Psoas muscle (tissue), 7 donors: ENCODE measurements at regions not wholly inside any gene's neighbourhood (a gene's known extent, or its start where the extent isn't known, plus 50 kb on each side); places are given as distances from the start of the nearest gene placed in this dataset.

Experiments
- ATAC-seq, 4 donors: fragments of 200-7000 bp; cut with Tn5 transposase; one replicate each; pipeline ENCODE4 v1.9.1; 2020; ENCODE audit warnings: moderate library complexity in 3 of 4, mild to moderate bottlenecking in 2 of 4
- DNase-seq, 2 donors: peaks; one replicate each; pipeline ENCODE4 v3.0.0-alpha.2; 2020
- H3K27ac ChIP-seq: fragments of 200-600 bp; one replicate; pipeline ENCODE4 v1.8.0; 2022
- H3K27me3 ChIP-seq, 3 donors: fragments of 200-600 bp in 1 of 3; one replicate each; pipeline versions ENCODE4 v1.6.1 to v1.8.0; 2013 to 2022; ENCODE audit warnings: low read length in 2 of 3, mild to moderate bottlenecking in 2 of 3, moderate library complexity in 1 of 3; ENCODE audit not compliant: insufficient read depth in 3 of 3
- H3K36me3 ChIP-seq, 2 donors: fragments of 200-600 bp in 1 of 2; one replicate each; pipeline versions ENCODE4 v1.6.1 to v1.8.0; 2013 to 2022; ENCODE audit warnings: low read depth in 1 of 2, mild to moderate bottlenecking in 1 of 2, moderate library complexity in 1 of 2; ENCODE audit not compliant: insufficient read depth in 1 of 2
- H3K4me1 ChIP-seq: fragments of 200-600 bp; one replicate; pipeline ENCODE4 v1.8.0; 2022
- H3K4me3 ChIP-seq: fragments of 200-600 bp; one replicate; pipeline ENCODE4 v1.8.0; 2022; ENCODE audit warnings: mild to moderate bottlenecking
- H3K9me3 ChIP-seq: fragments of 200-600 bp; one replicate; pipeline ENCODE4 v1.8.0; 2022
- WGBS, 3 donors: extraction: QIAGEN DNeasy Blood & Tissue Kit; methylation state at CpG; one replicate each; pipeline versions ENCODE4 v1.1.6 to v1.1.7; 2013; 5-methylcytosine and 5-hydroxymethylcytosine counted together
- intact Hi-C, 2 donors: fragments of 100-400 bp; cut with DNase I; formaldehyde crosslinking; loops; one replicate each; pipeline versions ENCODE4 v1.11.0 to v1.14.2; 2022
- TF ChIP-seq, protein P1 (sequence below): fragments of 200-600 bp; IDR thresholded peaks from one replicate; pipeline ENCODE4 v1.8.0; 2022; ENCODE audit warnings: antibody characterized with exemption
- donor health status: healthy with polysubstance abuse.
- donor health status: DM: no; HTN: no; CAD: no; lungs with moderate emphysema.
- donor health status: Bipolar disorder and iron deficiency.
- donor health status: healthy.
- donor health status: DM: yes; HTN: yes; CAD: no.
- donor health status: DM: no; HTN: no; CAD: no.
- donor health status: DM: yes; HTN: yes; CAD: no.

DNA sequence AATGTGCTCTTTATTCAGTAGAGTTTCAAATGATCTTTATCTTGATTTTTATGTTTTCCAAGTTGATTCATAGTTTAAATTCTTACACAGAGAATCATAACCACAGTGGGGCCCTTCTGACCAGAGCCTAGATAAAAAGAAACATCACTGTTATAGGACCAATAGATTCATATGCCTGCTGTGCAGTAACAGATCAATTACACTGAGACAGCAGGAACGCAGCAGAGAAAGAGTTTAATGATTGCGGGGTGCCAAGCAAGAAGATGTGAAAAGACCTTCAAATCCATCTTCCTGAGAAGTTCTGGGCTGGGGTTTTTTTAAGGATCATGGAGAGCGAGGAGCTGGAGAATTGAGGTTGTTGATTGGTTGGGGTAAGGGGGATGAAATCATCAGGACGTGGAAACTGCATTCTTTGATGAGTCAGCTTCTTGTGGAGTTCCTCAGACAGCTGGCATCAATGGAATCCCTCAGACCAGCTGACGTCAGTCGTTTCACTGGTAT lies 346.6 kb downstream of the TBC1D4 start:
- Histone ChIP-seq H3K4me1 (no peaks in the 10 kb centered on the region), H3K27me3 (peaks cover 0 to 2% (median 0%) of the 10 kb centered on the region in 3 donors), H3K36me3 (no peaks in the 10 kb centered on the region), H3K9me3 (peaks cover 9% of the 10 kb centered on the region), H3K4me3 (no peak overlapping the region), H3K27ac (no peak overlapping the region)
- intact Hi-C loops = no loop called here
- DNase-seq (no peak), ATAC-seq (no peak)
- TF ChIP-seq, protein P1, sequence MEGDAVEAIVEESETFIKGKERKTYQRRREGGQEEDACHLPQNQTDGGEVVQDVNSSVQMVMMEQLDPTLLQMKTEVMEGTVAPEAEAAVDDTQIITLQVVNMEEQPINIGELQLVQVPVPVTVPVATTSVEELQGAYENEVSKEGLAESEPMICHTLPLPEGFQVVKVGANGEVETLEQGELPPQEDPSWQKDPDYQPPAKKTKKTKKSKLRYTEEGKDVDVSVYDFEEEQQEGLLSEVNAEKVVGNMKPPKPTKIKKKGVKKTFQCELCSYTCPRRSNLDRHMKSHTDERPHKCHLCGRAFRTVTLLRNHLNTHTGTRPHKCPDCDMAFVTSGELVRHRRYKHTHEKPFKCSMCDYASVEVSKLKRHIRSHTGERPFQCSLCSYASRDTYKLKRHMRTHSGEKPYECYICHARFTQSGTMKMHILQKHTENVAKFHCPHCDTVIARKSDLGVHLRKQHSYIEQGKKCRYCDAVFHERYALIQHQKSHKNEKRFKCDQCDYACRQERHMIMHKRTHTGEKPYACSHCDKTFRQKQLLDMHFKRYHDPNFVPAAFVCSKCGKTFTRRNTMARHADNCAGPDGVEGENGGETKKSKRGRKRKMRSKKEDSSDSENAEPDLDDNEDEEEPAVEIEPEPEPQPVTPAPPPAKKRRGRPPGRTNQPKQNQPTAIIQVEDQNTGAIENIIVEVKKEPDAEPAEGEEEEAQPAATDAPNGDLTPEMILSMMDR = no peak
- WGBS, 3 donors = 50 to 53% (median 51%) methylated on average over 6 of the region's 6 CpGs

DNA sequence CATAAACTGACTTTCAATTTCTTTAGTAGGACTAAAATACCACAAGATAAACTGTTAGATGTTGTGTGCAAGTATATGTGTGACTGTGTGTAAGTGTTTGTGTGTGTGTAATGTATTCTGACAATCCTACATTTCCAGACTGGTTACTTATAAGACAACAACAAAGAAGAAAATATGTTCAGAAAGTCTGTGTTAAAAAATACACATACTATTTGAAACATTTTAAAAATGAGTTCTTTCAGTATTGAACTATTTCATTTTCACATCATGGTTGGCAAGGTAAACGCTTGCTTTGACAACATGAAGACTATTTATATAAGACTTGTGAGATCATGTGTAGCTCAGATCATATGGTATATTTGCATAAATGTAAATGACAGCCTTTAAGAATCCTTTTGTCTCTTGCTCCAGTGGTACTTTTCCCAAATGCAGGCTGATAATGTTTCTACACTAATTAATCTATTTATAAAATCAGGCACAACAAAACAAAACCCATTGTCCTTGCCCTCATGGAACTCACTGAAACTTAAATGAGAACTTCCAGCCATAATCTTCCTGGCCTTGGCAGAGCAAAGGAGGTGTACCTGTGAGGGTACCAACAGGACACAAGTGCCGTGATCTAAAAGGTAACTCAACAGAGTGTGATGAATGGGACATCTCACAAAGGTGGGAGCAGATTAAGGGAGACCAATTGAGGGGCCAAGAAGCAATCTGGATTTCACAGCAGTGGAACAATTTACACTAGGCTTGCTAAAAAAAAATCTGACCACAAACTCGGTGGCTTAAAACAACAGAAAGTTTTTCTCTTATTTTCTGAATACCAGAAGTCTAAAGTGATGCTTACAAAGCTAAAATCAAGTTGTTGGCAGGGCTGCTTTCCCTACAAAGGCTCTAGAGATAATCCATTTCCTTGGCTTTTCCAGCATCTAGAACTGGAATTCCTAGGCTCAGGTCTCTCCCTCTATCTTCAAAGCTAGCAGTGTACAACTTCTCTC lies 349.0 kb downstream of the TBC1D4 start:
- Histone ChIP-seq H3K27ac (no peak overlapping the region), H3K36me3 (no peaks in the 10 kb centered on the region), H3K4me1 (no peaks in the 10 kb centered on the region), H3K27me3 (peaks cover 0 to 2% (median 0%) of the 10 kb centered on the region in 3 donors), H3K4me3 (no peak overlapping the region), H3K9me3 (no peaks in the 10 kb centered on the region)
- intact Hi-C loops = loop anchor here in 1 of 2 donors (5.0 kb wide), 1 partner anchor 51 kb away; no protein-coding TSS in a partner anchor
- DNase-seq = no peak
- WGBS, 3 donors = 53 to 68% (median 65%) methylated on average over 3 of the region's 3 CpGs
- no peak for ATAC-seq
- TF ChIP-seq, protein P1 = no peak

DNA sequence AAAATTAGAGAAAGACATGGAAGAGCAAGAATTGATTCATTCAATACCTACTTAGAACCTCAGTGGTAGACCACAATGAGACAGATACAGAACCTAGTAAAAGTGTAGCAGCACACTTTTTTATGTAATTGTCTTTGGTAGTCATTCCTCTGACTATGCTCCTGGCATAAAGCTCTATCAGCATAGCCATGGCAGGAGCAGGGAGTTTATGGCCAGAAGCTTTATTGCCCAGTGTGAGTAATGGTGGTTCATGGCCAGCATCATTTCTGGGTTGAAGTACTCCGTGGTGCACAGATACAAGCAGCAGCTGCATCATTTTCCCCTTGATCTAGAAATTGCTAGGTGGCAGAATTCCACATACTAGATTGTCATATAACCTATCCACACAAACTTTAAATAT lies 352.6 kb downstream of the TBC1D4 start:
- Histone ChIP-seq H3K4me3 (no peak overlapping the region), H3K36me3 (no peaks in the 10 kb centered on the region), H3K9me3 (no peaks in the 10 kb centered on the region), H3K27ac (no peak overlapping the region), H3K4me1 (no peaks in the 10 kb centered on the region), H3K27me3 (no peaks in the 10 kb centered on the region)
- DNase-seq (no peak), ATAC-seq (no peak)
- 15 to 33% (median 20%) methylated on average over 1 of the region's 1 CpG for WGBS, 3 donors
- TF ChIP-seq, protein P1 = no peak
- intact Hi-C loops = no loop called here

DNA sequence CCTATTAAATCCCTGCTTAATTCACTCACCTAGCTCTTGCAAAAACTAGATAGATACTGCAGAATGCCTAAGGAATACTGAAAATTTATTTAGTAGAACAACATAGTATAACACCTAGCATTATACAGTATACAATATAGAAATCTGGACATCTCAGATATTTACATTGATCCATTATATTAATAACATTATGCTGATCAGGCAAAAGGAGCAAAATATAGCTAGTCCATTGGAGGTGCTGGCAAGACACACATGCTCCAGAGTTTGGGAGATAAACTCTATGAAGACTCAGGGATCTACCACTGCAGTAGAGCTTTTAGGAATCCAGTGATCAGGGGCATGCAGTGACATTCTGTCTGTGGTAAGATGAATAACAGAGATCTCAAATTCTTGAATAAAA lies 357.6 kb downstream of the TBC1D4 start:
- no peak for ATAC-seq
- Histone ChIP-seq H3K27ac (no peak overlapping the region), H3K27me3 (no peaks in the 10 kb centered on the region), H3K4me1 (no peaks in the 10 kb centered on the region), H3K9me3 (no peaks in the 10 kb centered on the region), H3K4me3 (no peak overlapping the region), H3K36me3 (no peaks in the 10 kb centered on the region)
- intact Hi-C loops = no loop called here
- DNase-seq = no peak
- TF ChIP-seq, protein P1 = no peak
